Central memory CD8-positive, alpha-beta T cell (primary cell): ENCODE measurements at regions not wholly inside any gene's neighbourhood (a gene's known extent, or its start where the extent isn't known, plus 50 kb on each side); places are given as distances from the start of the nearest gene placed in this dataset.
A peak's percentile ranks its signal among the peaks of the same experiment; 100 is the strongest.

Experiments
- ATAC-seq: fragments of 150-1000 bp; cut with Tn5 transposase; replicated peaks from 2 replicates; pipeline ENCODE4 v1.10.0; 2022; ENCODE audit warnings: mild to moderate bottlenecking, moderate FRiP score, moderate number of reproducible peaks; ENCODE audit not compliant: poor library complexity, severe bottlenecking; ENCODE audit errors: extremely low read depth
- DNase-seq, 2 donors: peaks; one replicate each; pipeline ENCODE4 v3.0.0; 2021; ENCODE audit warnings: low spot score in 2 of 2
- H3K27ac Mint-ChIP-seq: one replicate; pipeline ENCODE4 v1.8.0; 2022; ENCODE audit warnings: low read depth, mild to moderate bottlenecking, moderate library complexity, mixed read lengths
- H3K27me3 Mint-ChIP-seq: one replicate; pipeline ENCODE4 v1.8.0; 2022; ENCODE audit warnings: mixed read lengths
- H3K36me3 Mint-ChIP-seq: one replicate; pipeline ENCODE4 v1.8.0; 2022; ENCODE audit warnings: mild to moderate bottlenecking, moderate library complexity, mixed read lengths; ENCODE audit not compliant: insufficient read depth
- H3K4me1 Mint-ChIP-seq: one replicate; pipeline ENCODE4 v1.8.0; 2022; ENCODE audit warnings: mixed read lengths
- H3K4me3 Mint-ChIP-seq: one replicate; pipeline ENCODE4 v1.8.0; 2022; ENCODE audit warnings: mild to moderate bottlenecking, moderate library complexity, mixed read lengths
- H3K9me3 Mint-ChIP-seq: one replicate; pipeline ENCODE4 v1.8.0; 2022; ENCODE audit warnings: mixed read lengths

DNA sequence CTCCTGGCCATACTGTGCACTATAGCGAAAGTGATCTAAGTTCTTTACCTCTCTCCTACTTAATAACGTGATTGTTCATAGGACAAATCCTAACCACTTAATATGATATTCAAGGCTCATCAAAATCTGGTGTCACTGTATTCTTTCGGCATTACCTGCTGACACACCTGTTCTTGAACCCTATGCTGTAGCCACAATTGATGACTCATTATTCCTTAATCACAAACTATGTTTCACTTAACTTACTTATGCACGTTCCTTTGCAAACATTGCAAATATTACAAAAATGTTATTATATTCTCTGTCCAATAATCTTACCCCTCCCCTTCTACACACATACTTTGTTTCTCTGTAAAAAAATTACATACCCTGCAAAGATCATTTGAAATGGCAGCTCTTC is 158.1 kb upstream of the ADRA1B start:
- DNase-seq (no peak), ATAC-seq (no peak)
- Mint-ChIP-seq H3K27ac (no peak overlapping the region), H3K4me3 (no peak overlapping the region), H3K36me3 (no peaks in the 10 kb centered on the region), H3K4me1 (no peaks in the 10 kb centered on the region), H3K27me3 (peaks cover 25% of the 10 kb centered on the region), H3K9me3 (no peaks in the 10 kb centered on the region)

DNA sequence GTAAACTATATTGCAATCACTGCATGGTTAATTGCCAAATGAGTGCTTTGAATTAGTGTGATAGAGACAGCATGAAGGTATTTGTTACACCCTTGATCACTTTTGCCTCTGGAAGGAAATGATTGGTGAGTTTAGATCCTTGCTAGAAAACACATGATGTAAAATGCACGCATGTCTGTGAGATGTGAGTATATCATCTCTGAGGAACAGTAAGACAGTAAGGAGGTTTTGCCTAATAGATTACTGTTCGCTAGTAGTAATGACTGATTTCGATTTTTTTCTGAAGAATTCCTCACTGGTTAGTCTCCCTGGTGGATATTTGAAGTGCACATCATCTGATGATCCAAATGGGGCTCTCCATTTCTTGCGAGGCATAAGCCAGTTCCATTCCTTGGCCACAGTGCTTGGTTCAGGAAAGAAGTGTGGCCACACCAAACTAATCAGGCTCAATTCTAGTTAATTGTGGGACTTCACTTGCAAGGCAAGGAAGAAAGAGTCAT is 156.4 kb upstream of the ADRA1B start:
- no peak overlapping the region for H3K27ac Mint-ChIP-seq
- no peak overlapping the region for H3K4me3 Mint-ChIP-seq
- peaks cover 10% of the 10 kb centered on the region for H3K27me3 Mint-ChIP-seq
- H3K4me1 Mint-ChIP-seq = no peaks in the 10 kb centered on the region
- ATAC-seq (no peak), DNase-seq (no peak)
- H3K9me3 Mint-ChIP-seq = no peaks in the 10 kb centered on the region
- no peaks in the 10 kb centered on the region for H3K36me3 Mint-ChIP-seq

DNA sequence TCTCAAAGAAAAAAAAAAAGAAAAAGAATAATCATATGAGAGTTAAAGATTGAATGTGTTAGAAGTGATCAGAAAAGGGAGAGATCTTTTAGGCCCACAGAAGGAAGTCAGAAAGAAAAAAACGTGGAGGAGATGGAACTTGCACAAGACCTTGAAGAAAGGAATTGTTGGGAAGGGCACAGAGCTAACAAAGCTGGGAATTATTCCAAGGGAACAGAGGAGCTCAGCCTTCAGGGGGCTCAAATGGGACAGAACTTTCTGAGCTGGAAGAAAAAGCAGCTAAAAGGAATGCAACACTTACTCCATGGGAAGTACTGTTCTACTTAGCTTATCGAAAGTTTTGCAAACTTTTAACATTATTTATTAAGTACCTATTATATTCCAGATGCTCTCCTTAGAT is 153.4 kb upstream of the ADRA1B start:
- no peak overlapping the region for H3K27ac Mint-ChIP-seq
- no peaks in the 10 kb centered on the region for H3K4me1 Mint-ChIP-seq
- no peaks in the 10 kb centered on the region for H3K36me3 Mint-ChIP-seq
- H3K4me3 Mint-ChIP-seq = no peak overlapping the region
- no peak for ATAC-seq
- DNase-seq = no peak
- peaks cover 22% of the 10 kb centered on the region for H3K27me3 Mint-ChIP-seq
- H3K9me3 Mint-ChIP-seq = no peaks in the 10 kb centered on the region

DNA sequence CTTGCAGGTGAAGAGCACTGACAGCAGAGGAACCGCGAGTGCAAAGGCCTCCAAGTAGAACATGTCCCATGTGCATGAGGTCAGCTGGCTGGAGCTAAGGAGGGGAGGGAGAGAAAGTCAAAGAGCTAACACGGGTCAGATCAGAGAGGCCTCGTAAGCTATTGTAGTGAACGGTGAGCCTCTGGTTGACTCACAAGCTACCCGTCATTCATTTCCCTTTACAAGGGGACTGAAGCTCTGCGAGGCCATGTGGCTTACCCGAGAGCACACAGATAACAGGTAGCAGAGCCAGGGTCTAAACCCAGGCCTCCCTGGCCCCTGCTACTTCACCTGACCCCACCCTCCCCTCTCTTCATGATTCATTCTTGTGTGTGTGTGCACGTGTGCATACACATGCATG is 152.7 kb upstream of the ADRA1B start:
- ATAC-seq (no peak), DNase-seq (no peak)
- Mint-ChIP-seq H3K27ac (no peak overlapping the region), H3K4me3 (no peak overlapping the region), H3K9me3 (no peaks in the 10 kb centered on the region), H3K4me1 (no peaks in the 10 kb centered on the region), H3K36me3 (no peaks in the 10 kb centered on the region), H3K27me3 (peaks cover 28% of the 10 kb centered on the region)

DNA sequence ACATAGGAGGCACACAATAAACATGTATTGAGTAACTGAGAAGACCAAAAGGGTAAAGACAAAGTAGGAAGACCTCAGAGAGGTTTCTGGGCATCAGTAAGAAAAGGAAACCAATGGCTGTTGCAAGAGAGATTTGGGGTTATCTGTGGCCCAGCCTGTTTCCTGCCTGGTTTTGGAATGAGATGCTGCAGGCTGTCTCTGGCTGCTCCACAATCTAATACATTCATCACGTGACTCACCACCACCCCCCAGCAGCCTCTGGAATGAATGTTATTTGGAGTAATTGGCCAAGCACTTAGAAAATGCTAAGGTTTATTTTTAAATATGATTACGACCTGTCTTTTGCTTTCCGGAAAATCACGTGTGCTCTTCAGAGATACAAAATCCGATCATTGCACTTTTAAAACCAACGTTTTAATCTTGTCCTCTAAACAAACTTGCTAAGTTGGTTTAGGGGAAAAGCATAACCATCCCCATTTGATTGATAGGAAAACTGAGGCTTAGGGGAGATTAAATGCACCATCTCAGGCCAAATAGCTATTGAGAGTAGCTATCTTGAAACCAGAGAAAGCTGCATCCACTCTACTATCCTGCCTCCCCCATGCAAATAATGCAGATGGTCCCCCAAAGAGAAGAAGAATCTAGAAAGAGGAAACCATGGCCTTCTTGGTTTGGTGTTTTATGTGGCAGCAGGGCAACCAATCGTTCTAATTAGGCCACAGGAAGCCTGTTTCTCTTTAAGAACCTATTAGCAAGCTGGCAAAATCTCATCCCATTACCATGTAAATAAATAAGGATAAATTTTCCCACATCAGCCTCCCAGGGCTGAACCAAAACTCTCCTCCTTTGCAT is 151.8 kb upstream of the ADRA1B start:
- H3K36me3 Mint-ChIP-seq = no peaks in the 10 kb centered on the region
- ATAC-seq = no peak
- no peaks in the 10 kb centered on the region for H3K9me3 Mint-ChIP-seq
- H3K4me3 Mint-ChIP-seq = no peak overlapping the region
- DNase-seq = no peak
- no peaks in the 10 kb centered on the region for H3K4me1 Mint-ChIP-seq
- H3K27ac Mint-ChIP-seq = no peak overlapping the region
- H3K27me3 Mint-ChIP-seq = peaks cover 36% of the 10 kb centered on the region

DNA sequence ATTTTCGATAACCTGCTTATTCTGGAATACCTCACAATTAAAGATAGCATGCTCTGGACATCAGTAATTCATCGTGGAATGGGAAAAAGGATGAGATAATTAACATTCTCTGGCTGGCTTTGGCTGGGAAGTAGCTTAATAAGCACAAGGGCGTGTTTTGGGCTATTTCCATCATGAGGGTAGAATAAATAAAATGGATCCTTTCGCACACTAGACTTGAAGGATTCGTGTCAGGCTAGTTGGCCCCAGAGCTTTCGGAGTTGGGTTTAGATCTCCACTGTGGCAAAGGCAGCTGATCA is 151.2 kb upstream of the ADRA1B start:
- no peak overlapping the region for H3K4me3 Mint-ChIP-seq
- no peaks in the 10 kb centered on the region for H3K9me3 Mint-ChIP-seq
- ATAC-seq = no peak
- H3K4me1 Mint-ChIP-seq = no peaks in the 10 kb centered on the region
- peaks cover 38% of the 10 kb centered on the region for H3K27me3 Mint-ChIP-seq
- H3K27ac Mint-ChIP-seq = no peak overlapping the region
- DNase-seq = no peak
- H3K36me3 Mint-ChIP-seq = no peaks in the 10 kb centered on the region

DNA sequence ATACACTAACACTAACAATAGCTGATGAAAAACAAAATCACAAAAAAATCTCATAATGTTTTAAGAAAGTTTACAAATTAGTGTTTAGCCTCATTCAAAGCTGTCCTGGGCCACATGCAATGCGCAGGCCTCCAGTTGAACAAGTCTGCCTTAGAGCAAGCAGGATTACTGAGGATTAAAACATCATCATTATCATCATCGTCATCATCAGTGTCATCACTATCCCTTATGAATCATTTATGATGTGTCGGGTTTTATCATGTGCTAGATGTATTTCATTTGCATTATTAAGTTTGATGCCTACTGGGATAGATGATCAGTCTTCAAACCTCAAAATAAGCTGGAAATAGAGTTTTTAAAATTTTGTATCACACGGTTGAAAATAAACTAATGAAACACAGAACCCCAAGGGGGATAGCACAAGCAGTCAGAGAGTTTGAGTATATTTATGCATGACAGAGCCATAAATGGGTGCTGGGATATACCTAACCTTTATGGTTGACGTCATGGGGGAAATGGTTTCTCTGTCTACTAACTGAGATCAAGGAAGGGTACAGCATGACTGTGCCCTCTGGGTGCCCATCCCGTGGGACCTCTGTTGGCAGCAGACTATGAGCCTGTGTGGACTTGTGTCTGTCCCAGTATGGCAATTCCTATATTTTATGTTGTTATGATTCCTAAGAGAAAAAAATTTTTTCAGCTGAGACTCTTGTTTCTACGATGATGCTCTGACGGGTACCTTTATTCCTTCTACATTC is 150.3 kb upstream of the ADRA1B start:
- Mint-ChIP-seq H3K4me3 (no peak overlapping the region), H3K27me3 (peaks cover 38% of the 10 kb centered on the region), H3K36me3 (no peaks in the 10 kb centered on the region), H3K27ac (no peak overlapping the region), H3K4me1 (no peaks in the 10 kb centered on the region), H3K9me3 (no peaks in the 10 kb centered on the region)
- DNase-seq (no peak), ATAC-seq (no peak)

DNA sequence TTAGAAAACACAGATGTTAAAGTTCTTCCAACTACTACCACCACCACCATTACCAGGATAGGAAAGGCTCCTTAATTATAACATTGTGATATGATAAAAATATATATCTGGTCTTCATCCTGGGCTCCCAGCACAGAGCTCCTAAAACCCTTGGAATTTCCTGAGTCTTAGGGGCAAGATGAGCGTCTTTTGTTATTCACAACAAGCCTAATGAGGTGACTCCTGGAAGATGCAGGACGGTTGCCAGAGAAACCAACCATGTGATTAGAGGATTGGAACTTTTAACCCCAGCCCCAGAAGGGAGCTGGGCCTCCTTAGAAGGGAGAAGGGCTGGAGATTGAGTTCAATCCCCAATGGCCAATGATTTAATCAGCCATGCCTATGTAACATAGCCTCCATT is 148.0 kb upstream of the ADRA1B start:
- Mint-ChIP-seq H3K4me3 (no peak overlapping the region), H3K4me1 (peaks cover 7% of the 10 kb centered on the region), H3K27me3 (peaks cover 39% of the 10 kb centered on the region), H3K36me3 (peaks cover 3% of the 10 kb centered on the region), H3K27ac (no peak overlapping the region), H3K9me3 (no peaks in the 10 kb centered on the region)
- no peak for DNase-seq
- ATAC-seq = no peak

DNA sequence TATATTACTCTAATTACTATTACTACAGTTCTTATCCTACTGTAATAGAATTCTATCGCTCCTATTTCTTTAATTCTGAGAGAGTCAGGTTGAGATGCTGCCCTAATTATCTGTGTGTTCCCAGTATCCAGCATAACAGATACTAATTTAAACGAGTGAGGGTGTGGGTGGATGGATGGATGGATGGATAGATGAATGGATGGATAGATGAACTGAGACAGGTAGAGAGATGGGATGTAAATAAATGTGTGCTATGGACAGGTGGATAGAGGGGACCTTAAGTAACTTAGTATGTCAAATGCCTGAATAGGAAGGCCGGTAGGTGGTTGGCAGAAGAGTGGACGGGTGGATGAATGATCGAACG is 143.6 kb upstream of the ADRA1B start:
- Mint-ChIP-seq H3K27ac (no peak overlapping the region), H3K9me3 (no peaks in the 10 kb centered on the region), H3K27me3 (peaks cover 61% of the 10 kb centered on the region)

DNA sequence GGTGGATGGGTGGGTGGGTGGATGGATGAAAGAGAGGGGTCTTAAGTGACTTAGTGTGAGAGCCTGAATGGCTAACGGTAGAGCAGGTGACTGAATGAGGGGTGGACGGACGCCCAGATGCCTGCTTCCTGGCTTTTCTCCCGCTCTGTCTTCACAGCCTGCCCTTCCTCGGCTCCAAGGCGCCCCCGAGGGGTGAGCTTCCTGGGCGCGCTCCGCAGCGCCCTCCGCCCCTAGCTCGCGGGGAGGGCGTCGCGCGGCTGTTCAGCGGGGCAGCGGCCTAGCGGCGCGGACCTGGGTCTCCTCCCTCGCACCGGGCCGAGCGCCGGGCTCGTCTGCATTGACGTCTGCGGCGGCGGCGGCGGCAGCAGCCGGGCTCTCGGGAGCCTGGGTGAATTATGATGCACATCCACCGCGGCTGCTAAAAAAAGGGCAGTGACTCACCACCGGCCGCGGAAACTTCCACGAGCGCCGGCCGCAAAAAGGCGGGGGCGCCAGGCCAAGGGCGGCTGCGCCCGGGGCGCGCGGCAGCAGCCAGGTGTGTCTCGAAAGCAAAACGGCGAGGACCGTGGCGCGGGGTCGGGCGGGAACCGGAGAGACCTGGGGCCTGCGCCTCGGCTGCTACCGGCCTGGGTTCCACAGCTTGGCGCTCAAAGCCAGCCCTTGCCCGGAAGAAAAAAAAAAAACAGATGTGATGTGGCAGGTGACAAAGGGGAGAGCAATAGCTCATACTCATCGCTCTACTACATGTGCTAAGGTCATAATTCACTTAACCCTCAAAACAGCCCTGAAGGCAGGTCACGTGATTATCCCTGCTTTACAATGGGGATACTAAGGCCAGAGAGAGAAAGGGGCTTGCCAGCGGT is 143.0 kb upstream of the ADRA1B start:
- H3K27me3 Mint-ChIP-seq = peaks cover 54% of the 10 kb centered on the region
- H3K9me3 Mint-ChIP-seq = no peaks in the 10 kb centered on the region
- H3K4me3 Mint-ChIP-seq = peak overlapping the region; percentile 72
- ATAC-seq (peak; percentile 80), DNase-seq (peak; percentile 20 to 42)
- peaks cover 7% of the 10 kb centered on the region for H3K4me1 Mint-ChIP-seq
- no peak overlapping the region for H3K27ac Mint-ChIP-seq
- H3K36me3 Mint-ChIP-seq = peaks cover 7% of the 10 kb centered on the region

More for the DNA sequence above, 143.6 kb upstream of the ADRA1B start:
- Mint-ChIP-seq H3K36me3 (peaks cover 7% of the 10 kb centered on the region), H3K4me3 (peak overlapping the region; percentile 72), H3K4me1 (peaks cover 7% of the 10 kb centered on the region)
- ATAC-seq (no peak), DNase-seq (no peak)

DNA sequence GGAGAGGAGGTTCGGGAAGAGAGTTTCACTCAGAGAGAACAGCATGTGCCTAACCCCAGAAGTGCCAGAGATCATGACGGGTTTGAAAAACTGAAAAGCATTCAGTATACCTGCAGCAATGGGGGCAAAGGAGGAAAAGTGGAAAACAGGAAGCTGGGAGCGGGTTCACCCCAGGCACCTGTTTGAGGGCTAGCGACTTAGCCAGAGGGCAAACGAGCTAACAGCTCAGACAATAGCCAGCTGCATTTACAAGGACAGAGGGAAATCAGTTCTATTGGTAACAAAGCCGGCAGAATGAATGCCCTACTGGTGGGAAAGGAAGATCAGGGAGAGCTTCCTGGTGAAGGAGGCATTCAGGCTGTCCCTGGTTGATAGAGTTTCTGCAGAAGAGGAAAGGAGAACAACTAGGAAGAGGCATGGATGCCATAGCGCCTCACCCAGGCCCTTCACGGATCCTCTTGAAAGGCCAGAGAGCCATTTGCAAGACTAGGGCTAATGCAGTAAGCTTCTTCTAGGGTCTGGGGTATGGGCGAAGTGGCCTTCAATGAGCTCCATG is 141.7 kb upstream of the ADRA1B start:
- Mint-ChIP-seq H3K4me1 (peaks cover 7% of the 10 kb centered on the region), H3K27me3 (peaks cover 44% of the 10 kb centered on the region), H3K4me3 (no peak overlapping the region), H3K27ac (no peak overlapping the region), H3K9me3 (no peaks in the 10 kb centered on the region), H3K36me3 (peaks cover 7% of the 10 kb centered on the region)
- no peak for ATAC-seq
- no peak for DNase-seq

DNA sequence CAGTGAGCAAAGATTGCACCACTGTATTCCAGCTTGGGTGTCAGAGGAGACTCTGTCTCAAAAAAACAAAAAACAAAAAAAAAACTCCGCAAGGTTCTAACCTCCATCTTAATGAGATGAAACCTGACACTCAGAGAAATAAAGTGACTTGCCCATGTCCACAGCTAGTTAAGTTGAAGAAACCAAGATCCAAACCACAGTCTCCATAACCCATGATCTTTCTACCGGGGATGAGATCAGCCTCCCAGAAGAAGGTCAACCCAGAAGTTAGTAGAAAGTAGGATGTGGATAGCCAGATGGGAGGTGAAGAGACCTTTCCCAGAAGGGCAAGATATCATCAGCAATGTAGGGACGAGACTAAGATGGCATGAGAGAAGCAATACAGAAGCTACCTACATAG is 140.4 kb upstream of the ADRA1B start:
- Mint-ChIP-seq H3K9me3 (no peaks in the 10 kb centered on the region), H3K4me3 (no peak overlapping the region), H3K36me3 (peaks cover 7% of the 10 kb centered on the region), H3K4me1 (peaks cover 7% of the 10 kb centered on the region), H3K27ac (no peak overlapping the region), H3K27me3 (peaks cover 54% of the 10 kb centered on the region)
- ATAC-seq = no peak
- no peak for DNase-seq
